ENCODE measurements at regions not wholly inside any gene's neighbourhood (a gene's known extent, or its start where the extent isn't known, plus 50 kb on each side); places are given as distances from the start of the nearest gene placed in this dataset.

DNA sequence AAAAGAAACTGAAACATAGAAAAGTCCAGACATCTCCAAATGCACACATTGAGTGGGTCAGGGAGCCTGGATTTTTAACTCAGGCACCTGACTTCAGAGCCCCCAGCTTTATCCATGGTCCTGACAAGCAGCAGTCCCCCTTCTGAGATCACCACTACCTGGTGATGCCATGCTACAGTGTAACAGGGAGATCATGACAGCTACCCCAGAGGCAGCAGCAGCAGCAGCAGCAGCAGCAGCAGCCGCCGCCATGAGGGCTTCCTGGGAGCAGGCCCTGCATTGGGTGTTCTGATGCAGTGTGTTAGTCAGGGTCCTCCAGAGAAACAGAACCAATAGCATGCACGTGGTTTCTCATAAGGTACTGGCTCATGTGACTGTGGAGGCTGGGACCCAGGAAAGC is 198.6 kb upstream of the SALL1 start:
- no peak for DNase-seq

DNA sequence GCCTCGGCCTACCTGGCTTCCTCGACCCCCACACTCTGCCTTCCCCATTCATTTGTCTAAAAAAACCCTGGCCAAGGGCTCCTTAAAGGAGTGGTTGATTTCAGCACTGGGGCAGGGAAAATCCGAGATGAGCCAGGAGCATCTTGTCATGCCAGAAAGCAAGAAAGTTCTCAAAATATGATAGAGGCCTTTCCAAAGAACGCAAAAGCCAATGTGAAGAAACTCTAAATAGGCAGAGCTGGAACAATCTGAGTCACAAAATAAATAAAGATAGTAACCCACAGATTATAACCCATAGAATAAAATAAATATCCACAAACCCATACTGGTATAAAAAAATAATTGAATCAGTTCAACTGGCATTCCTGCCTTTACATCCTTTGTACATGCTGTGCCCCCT is 192.3 kb upstream of the SALL1 start:
- no peak for DNase-seq

GRCh38 chr16:51341204-51341603 is 190.1 kb upstream of the SALL1 start:
- DNase-seq = no peak

DNA sequence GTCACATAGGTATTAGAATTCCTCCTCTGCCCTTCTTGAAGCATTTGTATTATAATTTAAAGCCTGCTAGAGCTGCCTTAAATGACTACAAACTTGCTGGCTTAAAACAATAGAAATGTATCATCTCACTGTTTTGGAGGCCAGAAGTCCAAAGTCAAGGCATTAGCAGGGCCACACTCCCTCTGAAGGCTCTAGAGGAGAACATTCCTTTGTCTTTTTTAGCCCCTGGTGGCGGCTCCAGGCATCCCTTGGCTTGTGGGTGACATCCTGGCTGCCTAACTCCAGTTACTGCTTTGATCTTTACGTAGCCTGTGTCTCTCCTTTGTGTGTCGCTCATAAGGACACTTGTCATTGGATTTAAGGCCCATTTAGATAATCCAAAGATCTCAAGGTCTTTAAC is 186.6 kb upstream of the SALL1 start:
- DNase-seq = no peak

GRCh38 chr16:51328733-51329132 is 177.7 kb upstream of the SALL1 start:
- no peak for DNase-seq

- DNase-seq = no peak
These were observed 175.9 kb upstream of the SALL1 start for GRCh38 chr16:51327001-51327400.

- no peak for DNase-seq
These were observed 175.2 kb upstream of the SALL1 start for GRCh38 chr16:51326131-51326856.

DNA sequence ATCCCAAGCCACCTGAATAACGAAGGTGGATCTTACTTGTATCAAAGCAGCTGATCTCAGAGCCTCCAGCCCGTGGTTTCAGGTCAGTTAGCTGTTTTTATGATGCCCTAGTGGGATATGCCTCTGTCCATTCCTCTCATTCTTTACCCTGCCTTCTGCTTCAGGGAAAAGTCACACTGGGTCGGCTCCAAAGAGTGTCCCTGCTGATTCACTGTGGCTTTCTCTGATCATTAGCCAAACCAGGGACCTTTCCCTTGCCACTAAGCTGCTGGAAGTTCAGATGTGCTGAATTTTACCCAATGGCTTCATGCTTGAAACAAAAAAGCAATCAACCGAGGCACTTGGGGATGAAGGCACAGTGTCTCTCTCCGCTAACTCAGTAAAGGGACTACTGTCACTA is 170.2 kb upstream of the SALL1 start:
- DNase-seq = no peak

DNA sequence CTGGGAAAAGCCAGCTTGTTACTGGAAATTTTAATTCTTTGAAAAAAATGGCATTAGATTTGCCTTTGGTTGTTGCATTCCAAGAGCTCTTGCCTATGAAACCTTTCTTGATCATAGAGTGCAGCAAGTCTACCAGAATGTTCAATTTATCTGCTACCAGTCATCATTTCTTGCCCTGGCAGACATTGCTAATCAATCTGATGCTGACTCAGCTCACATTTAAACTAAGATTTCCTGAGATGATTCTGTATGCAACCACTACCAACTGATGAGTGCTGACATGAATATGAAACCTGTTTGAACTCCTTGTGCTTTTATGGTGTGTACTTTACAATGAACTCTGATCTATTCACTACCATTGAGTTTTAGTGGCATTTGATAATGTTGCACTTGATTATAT is 166.5 kb upstream of the SALL1 start:
- no peak for DNase-seq

GRCh38 chr16:51313198-51313597 is 162.1 kb upstream of the SALL1 start:
- DNase-seq = no peak

- DNase-seq = no peak
These were observed 161.5 kb upstream of the SALL1 start for GRCh38 chr16:51312363-51313150.

- no peak for DNase-seq
These were observed 159.1 kb upstream of the SALL1 start for GRCh38 chr16:51310159-51310558.

DNA sequence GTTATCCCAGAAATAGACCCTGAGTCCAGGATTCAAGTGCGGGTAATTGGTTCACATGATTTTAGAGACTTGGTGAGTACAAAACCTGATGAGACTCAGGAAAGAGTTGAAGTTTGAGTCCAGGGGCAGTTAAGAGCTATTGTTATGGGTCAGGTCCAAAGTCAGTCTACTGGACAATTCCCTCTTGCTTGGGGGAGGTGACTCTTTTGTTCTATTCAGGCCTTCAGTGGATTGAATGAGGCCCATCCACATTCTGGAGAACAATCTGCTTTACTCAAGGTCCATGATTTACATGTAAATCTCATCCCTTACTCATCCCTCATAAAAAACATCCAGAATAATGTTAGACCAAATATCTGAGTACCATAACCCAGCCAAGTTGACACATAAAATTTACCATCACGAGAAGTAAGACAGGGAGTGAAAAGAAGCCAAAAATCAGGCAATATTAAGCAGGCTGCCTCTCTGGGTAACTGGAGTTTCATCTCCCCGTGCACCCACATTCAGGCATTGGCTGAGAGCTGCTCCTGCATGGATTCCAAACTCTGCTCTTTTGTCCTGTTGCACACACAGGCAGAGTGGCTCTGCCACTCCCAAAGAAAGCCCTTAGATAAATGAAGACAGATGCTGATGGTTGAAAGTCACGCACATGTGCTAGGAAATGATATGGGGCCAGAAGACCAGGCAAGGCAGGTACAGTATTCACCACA is 156.0 kb upstream of the SALL1 start:
- no peak for DNase-seq

DNA sequence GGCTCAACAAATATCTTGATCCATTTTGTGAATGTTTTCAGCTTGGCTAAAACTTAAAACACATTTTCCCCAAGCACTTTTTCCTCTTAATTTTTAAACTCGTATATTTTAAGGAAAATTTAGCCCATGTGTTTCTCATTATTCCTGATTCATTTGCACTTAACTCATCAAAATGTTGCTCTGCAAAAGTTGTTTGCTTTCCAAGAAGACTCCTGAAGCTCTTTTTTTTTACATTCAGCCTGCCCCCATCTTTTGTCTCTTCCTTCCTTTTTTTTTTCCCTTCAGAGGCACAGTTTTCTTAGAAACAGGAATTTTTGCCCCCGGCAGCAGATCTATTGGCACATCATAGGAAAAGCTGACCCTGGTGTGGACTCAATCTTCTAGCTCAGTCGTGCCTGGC is 155.0 kb upstream of the SALL1 start:
- no peak for DNase-seq

GRCh38 chr16:51305337-51305736 is 154.3 kb upstream of the SALL1 start:
- DNase-seq = no peak

DNA sequence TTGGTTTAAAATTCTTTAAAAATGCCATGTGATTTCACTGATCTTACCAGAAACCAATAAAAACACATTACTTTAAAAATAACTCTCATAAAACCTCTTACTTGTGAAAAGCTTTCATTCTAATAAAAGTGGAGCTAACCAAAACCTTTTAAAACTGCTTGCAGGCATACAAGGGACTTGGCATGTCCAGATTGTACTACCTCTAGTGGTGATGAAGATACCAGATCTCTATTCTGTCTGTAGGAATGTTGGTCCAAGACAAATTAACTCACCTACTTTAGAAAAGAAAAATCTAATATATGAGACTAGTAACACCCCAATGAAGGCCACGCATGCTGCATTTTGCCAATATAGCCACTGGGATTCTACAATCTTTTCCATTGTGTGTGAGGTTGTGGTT is 151.0 kb upstream of the SALL1 start:
- DNase-seq = no peak

- no peak for DNase-seq
These were observed 147.7 kb upstream of the SALL1 start for GRCh38 chr16:51298800-51299199.

GRCh38 chr16:51290442-51291285 is 139.6 kb upstream of the SALL1 start:
- DNase-seq = no peak

DNA sequence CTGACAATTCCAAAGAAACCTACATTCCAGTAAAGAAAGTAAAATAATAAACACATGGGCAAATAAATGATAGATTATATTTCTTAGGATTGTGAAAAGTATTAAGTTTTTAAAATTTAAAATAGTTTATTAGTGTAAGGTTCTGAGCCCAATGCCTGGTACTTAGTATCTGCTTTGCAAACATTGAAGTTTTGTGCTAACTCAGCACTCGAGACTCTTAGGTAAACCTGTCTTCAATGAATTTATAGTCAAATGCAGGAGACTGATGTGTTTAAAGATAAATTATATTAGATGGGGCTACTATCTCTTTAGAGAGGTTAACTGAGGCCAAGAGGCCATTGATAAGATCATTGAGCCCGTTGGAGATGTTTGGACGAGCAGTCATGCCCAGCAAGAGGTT is 138.3 kb upstream of the SALL1 start:
- no peak for DNase-seq

- no peak for DNase-seq
These were observed 136.2 kb upstream of the SALL1 start for GRCh38 chr16:51287121-51287755.

DNA sequence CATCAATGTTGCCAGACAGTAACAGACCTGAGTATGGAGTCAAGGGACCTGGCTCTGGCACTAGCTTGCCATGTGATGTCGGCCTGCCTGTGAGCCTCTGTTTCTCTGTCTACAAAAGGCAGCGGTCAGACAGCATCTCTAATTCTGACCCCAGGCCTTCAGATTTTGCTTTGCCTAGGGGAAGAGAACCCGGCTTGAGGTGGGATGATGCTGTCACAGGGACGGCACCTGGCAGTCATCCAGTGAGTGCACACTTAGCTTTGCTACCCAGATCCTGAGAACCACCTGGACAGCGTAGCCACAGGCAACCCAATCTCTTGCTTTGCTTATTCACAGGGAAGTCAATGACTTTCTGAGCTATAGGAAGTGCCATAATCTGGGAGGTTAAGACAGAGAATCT is 135.2 kb upstream of the SALL1 start:
- DNase-seq = no peak

DNA sequence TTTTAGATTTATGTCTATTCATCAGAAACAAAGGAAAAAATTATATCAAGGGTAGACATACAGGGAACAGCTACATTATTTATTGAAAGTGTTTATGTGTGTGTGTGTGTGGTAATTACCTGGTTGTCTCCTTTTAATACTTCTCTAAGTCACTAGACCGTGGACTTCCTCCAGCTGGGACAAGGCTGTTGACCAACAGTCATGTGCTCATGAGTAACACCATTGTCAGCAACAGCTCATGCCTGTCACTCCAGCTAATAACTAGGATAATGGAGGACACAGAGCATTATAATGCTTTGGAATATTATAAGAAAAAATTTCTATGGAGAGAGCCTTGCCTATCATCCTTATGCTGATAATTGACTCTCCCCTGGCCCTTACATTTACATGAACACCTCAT is 125.3 kb upstream of the SALL1 start:
- no peak for DNase-seq

DNA sequence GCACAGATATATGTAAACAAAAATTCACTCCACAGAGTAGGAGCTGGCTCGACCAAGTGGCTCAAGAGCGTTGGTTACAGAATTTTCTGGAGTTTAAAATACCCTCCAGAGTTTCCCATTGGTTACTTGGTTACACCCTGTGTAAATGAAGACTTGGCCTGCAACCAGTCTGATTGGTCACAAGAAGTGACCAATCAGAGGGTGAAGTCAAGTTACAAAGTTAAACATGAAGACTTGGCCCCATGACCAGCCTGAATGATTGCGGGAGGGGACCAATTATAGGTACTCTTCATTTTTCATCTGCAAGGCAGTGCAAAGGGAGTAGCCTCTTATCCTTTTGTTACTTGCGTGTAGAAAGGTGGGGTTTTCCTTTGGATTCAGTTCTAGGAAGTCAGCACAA is 121.3 kb upstream of the SALL1 start:
- no peak for DNase-seq

Measured in GF-D8 (cell line).